Progenitor cell of endocrine pancreas (in vitro differentiated cells): ENCODE measurements at regions not wholly inside any gene's neighbourhood (a gene's known extent, or its start where the extent isn't known, plus 50 kb on each side); places are given as distances from the start of the nearest gene placed in this dataset.

Source experiments
- DNase-seq: peaks from one replicate; pipeline ENCODE4 v3.0.0; 2021; ENCODE audit warnings: low spot score; ENCODE audit not compliant: unreplicated experiment
- H3K27ac Mint-ChIP-seq: 2 replicates; pipeline ENCODE4 v1.8.0; 2021; ENCODE audit warnings: mild to moderate bottlenecking, moderate library complexity, mixed read lengths
- H3K27me3 Mint-ChIP-seq: 2 replicates; pipeline ENCODE4 v1.8.0; 2021; ENCODE audit warnings: mixed read lengths
- H3K36me3 Mint-ChIP-seq: 2 replicates; pipeline ENCODE4 v1.8.0; 2022; ENCODE audit warnings: mixed read lengths; ENCODE audit not compliant: insufficient read depth
- H3K4me1 Mint-ChIP-seq: 2 replicates; pipeline ENCODE4 v1.8.0; 2021; ENCODE audit warnings: low read depth, mixed read lengths
- H3K4me3 Mint-ChIP-seq: 2 replicates; pipeline ENCODE4 v1.8.0; 2021; ENCODE audit warnings: low read depth, mild to moderate bottlenecking, moderate library complexity, mixed read lengths
- H3K9me3 Mint-ChIP-seq: 2 replicates; pipeline ENCODE4 v1.8.0; 2021; ENCODE audit warnings: low read depth, mixed read lengths
- TF ChIP-seq, protein P1 (sequence below): fragments of 200-600 bp; sonication (generic); IDR thresholded peaks from one replicate; pipeline ENCODE4 v1.5.0; 2021; ENCODE audit warnings: antibody characterized with exemption, mild to moderate bottlenecking; ENCODE audit not compliant: unreplicated experiment

DNA sequence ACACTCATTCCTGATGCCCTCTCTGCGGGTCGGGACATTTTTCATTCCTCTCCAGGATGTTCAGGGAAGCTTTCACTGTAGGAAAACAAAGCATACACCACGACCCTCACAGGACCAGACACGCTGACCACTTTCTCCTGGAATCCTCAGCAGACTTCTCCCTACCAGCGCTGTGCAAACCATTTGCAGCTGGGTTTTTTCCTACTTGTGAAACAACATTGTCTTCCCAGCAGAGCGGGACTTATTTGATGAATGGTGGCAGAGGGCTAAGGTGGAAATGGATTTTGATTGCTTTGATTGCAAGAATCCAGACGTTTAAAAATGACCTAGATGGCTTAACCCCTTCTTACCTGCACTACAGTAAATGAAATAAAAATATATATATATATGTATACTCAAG is 265.9 kb downstream of the TBC1D4 start:
- peaks cover 35% of the 10 kb centered on the region for H3K4me1 Mint-ChIP-seq
- peaks cover 10% of the 10 kb centered on the region for H3K27me3 Mint-ChIP-seq
- H3K9me3 Mint-ChIP-seq = peaks cover 4% of the 10 kb centered on the region
- DNase-seq = no peak
- H3K36me3 Mint-ChIP-seq = no peaks in the 10 kb centered on the region
- TF ChIP-seq, protein P1, sequence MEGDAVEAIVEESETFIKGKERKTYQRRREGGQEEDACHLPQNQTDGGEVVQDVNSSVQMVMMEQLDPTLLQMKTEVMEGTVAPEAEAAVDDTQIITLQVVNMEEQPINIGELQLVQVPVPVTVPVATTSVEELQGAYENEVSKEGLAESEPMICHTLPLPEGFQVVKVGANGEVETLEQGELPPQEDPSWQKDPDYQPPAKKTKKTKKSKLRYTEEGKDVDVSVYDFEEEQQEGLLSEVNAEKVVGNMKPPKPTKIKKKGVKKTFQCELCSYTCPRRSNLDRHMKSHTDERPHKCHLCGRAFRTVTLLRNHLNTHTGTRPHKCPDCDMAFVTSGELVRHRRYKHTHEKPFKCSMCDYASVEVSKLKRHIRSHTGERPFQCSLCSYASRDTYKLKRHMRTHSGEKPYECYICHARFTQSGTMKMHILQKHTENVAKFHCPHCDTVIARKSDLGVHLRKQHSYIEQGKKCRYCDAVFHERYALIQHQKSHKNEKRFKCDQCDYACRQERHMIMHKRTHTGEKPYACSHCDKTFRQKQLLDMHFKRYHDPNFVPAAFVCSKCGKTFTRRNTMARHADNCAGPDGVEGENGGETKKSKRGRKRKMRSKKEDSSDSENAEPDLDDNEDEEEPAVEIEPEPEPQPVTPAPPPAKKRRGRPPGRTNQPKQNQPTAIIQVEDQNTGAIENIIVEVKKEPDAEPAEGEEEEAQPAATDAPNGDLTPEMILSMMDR = no peak
- peak overlapping the region; percentile 86 for H3K27ac Mint-ChIP-seq
- peak overlapping the region; percentile 23 for H3K4me3 Mint-ChIP-seq

DNA sequence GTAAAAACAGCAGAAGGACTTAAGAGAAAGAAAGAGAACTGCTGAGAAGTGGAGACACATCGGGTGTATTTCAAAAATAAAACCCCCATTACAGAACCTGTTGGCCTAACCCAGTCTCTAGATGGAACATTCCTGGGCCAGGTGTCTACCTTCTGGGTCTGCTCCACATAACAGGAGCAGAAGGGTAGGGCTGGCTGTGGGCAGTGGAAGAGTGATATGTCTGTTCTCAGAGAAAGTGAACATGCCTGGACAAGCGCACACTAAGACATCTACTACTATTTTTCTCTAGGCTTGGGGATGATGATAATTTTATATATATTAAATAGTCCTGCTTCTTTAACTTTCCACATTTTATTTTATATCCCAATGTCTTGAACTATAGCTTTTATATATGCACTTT is 267.1 kb downstream of the TBC1D4 start:
- Mint-ChIP-seq H3K36me3 (no peaks in the 10 kb centered on the region), H3K27me3 (peaks cover 1% of the 10 kb centered on the region), H3K4me1 (peaks cover 34% of the 10 kb centered on the region), H3K27ac (no peak overlapping the region), H3K4me3 (no peak overlapping the region), H3K9me3 (peaks cover 7% of the 10 kb centered on the region)
- TF ChIP-seq, protein P1 = no peak
- no peak for DNase-seq

DNA sequence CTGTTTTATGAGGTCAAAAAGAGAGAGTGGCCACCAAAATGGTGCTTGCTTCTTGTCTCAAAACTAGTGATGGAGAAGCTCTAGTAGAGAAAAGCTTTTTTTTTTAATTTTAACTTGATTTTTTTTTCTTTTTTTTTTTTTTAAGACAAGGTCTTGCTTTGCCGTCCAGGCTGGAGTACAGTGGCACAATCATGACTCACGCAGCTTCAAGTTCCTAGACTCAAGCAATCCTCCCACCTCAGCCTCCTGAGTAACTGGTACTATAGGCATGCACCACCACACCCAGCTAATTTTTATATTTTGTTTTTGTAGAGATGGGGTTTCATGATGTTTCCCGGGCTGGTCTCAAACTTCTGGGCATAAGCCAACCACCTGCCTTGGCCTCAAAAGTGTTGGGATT is 279.0 kb downstream of the TBC1D4 start:
- H3K4me1 Mint-ChIP-seq = no peaks in the 10 kb centered on the region
- no peak for DNase-seq
- TF ChIP-seq, protein P1 = no peak
- no peaks in the 10 kb centered on the region for H3K36me3 Mint-ChIP-seq
- peaks cover 7% of the 10 kb centered on the region for H3K9me3 Mint-ChIP-seq
- H3K27ac Mint-ChIP-seq = no peak overlapping the region
- H3K27me3 Mint-ChIP-seq = peaks cover 5% of the 10 kb centered on the region
- no peak overlapping the region for H3K4me3 Mint-ChIP-seq

DNA sequence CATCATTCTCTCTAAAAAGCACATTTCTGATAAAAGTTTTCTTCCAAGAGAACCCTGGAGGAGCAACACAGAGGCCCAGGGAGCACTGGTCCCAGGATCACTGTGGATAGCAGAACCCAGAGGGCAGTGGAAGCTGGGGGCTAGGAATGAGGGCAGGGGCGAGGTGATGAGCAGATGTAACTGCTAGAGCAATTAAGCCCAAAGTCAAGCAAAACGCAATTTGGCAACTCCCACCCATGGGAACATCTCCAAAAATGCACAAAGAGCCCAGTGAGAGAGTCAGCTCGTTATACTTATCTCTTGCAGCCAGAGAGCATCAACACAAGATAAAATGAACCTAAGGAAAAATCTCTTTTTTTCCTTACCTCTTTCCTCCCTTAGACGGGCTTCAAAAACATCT is 284.2 kb downstream of the TBC1D4 start:
- H3K27me3 Mint-ChIP-seq = peaks cover 5% of the 10 kb centered on the region
- H3K9me3 Mint-ChIP-seq = no peaks in the 10 kb centered on the region
- no peak for DNase-seq
- no peaks in the 10 kb centered on the region for H3K36me3 Mint-ChIP-seq
- no peak overlapping the region for H3K4me3 Mint-ChIP-seq
- H3K27ac Mint-ChIP-seq = no peak overlapping the region
- no peaks in the 10 kb centered on the region for H3K4me1 Mint-ChIP-seq
- TF ChIP-seq, protein P1 = no peak

DNA sequence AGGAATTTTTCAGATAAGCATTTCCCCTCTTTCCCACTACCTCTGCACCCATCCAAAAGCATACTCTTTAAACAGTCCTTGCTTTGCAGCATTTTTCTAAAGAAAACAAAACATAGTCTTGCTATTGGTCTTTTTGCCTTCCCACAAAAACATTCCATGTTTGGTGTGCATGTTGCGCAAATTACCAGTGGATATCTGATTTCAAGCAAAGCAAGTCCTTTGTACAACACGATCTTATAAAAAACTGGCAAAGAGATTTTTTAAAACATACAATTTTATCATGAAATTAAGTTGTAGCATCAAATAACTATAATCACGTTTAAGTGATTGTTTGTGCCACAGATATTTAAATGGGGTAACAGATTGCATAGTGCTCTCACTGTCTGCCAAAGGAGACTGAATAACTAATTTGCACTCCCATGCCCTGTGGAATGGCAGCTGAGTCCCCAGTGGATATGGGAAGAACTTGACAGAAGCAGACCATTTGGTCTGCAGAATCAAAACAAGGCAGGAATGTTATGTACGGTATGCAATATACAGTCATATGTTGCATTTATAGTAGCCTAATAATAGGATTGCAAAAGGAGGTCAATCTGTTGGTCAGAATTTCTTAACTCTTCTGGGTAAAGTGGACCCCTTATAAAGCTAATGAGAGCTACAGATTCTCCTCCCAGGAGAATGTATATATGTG is 285.7 kb downstream of the TBC1D4 start:
- peaks cover 2% of the 10 kb centered on the region for H3K4me1 Mint-ChIP-seq
- peaks cover 5% of the 10 kb centered on the region for H3K27me3 Mint-ChIP-seq

More for the DNA sequence above, 285.7 kb downstream of the TBC1D4 start:
- Mint-ChIP-seq H3K9me3 (no peaks in the 10 kb centered on the region), H3K27ac (no peak overlapping the region), H3K36me3 (no peaks in the 10 kb centered on the region), H3K4me3 (no peak overlapping the region)
- no peak for DNase-seq
- TF ChIP-seq, protein P1 = no peak
